ENCODE measurements at regions not wholly inside any gene's neighbourhood (a gene's known extent, or its start where the extent isn't known, plus 50 kb on each side); places are given as distances from the start of the nearest gene placed in this dataset.

- DNase-seq (ENCODE audit: low spot score), result no peak
Observed at GRCh38 chr13:30126903-30127428, 180.4 kb downstream of the KATNAL1 start.

DNA sequence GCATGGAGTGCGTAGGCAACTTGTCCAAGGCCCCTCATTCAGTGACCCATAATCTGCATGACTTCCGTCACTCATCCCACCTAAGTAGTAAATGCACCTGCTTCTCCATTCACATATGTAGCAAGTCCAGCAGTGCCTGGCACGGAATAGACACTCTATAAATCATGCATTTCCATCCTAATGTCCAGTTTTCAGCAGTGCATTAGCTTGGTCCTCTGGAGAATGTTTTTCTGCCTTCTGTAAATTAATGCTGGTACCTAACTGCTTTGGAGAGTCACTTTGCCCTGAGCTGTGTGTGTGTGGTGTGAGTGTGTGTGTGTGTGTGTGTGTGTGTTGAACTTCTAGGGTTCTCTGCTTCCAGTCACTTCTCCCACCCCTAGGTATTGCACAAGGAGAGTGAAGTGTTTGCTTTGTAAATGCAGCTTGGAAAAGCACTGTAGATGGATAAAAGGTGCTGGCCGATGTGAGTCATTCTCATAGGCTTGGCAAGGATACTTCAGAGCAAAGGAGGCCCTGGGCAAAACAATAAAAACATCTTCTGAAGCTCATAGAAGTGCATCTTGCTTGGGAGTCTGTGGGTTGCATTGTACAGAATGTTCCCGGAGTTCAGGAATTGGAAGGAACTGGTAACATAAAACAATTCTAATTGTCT, 181.8 kb downstream of the KATNAL1 start:
- no peak for DNase-seq (ENCODE audit: low spot score)

DNA sequence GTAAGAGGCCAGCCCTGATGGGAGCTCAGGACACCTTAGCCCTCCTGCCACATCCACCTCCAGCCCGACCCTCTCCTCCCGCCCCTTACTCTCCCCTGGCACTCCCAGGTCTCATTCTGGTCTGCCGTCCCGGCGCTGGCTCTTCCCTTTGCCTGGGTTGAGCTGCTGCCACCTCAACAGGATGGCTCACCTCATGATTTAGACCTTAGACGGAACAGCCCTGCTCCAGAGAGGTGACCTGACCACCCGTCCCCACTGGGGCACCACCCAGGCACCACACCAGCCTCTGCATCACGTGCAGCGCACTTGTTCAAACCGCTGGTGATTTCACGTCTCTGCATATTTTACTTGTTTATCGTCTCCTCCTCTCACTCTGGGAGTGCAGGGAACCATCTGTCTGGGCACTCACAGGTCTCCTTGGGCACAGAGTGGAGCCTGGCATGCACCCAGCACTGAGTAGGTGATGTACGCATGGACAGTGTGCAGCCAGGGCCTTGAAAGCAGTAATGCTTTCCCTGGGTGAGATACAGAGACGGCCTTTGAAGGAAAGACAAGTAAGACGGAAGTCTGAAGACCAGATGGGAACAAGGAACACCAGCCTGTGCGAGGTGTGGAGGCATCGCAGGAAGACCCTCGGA, 183.1 kb downstream of the KATNAL1 start:
- no peak for DNase-seq (ENCODE audit: low spot score)

DNA sequence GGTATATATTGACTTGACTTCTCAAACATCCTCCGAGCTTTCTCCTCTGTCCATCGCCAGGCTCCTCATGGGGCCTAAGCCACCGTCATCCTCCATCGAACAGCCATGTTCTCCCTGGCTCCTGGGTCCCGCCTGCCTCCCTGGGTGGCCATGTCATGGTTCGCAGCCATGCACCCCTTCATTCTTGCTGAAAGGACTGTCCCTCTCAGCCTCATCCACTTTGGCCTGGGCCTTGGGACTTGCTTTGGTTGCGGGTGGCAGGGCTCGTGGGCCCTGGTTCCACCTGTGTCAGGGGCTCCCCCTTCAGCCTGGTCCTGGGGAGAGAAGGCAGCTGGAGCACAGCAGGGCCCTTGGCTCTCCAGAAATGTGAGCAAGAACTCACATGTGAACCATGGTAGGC, 183.8 kb downstream of the KATNAL1 start:
- DNase-seq (ENCODE audit: low spot score), result no peak

GRCh38 chr13:30121666-30122065, 185.7 kb downstream of the KATNAL1 start:
- DNase-seq (ENCODE audit: low spot score), result no peak

DNA sequence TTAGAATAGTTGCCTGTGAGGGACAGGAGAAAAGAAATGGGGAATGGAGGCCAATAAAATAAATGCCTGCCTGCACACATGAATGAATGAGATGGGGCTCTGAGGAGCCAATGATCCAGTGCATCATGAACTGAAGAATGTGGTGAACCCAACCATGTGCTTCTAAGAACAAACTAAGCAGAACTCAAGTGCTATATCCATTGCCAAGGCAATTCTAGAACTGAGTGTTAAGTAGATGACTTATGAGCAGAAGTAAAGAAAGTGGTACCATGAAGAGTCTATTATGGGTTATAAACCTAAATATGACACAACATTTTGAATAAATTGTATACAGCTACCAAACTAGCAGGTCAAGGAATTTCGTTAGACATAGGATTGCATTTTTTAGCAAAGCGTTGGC, 186.1 kb downstream of the KATNAL1 start:
- no peak for DNase-seq (ENCODE audit: low spot score)

GRCh38 chr13:30120133-30120822, 187.1 kb downstream of the KATNAL1 start:
- no peak for DNase-seq (ENCODE audit: low spot score)

DNA sequence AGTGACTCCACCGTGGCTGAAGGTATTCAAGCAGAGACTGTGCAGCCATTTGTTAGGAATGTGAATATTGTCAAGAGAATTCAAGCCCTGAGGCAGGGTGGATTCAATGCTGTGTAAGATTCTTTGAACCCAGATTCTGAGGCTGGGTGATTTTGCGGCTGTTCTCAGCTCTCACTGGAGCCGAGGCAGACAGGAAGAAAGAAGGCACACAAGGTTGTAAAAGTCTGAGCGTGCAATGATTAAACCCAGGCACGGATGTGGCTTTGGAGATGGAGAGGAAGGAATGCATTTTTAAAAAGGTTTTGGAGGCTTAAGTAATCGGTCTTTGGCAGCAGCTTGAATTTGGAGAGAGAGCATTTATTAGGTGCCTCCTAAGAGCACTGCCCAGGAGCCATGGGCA, 187.9 kb downstream of the KATNAL1 start:
- DNase-seq (ENCODE audit: low spot score), result no peak

DNA sequence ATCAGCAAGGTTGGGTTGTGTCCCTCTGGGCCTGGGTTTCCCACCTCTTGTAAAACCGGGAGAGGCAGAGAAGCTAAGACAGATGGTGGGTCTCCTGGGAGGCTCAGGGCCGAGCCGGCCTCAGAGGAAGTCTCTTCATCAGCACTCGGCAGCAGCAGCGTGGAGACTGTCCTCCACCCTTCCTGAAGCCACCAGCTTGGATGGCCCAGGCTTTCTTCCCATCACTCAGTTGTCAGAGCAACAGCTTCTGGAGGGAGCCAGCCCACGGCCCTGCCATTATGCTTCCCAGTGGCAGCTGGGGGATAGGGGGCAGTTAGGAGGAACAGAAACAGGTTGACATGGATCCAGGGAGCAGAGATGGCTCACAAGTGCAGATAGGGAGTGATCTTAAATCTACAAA, 191.0 kb downstream of the KATNAL1 start:
- DNase-seq (ENCODE audit: low spot score), result no peak

- no peak for DNase-seq (ENCODE audit: low spot score)
Observed at GRCh38 chr13:30115257-30115600, 192.1 kb downstream of the KATNAL1 start.

DNA sequence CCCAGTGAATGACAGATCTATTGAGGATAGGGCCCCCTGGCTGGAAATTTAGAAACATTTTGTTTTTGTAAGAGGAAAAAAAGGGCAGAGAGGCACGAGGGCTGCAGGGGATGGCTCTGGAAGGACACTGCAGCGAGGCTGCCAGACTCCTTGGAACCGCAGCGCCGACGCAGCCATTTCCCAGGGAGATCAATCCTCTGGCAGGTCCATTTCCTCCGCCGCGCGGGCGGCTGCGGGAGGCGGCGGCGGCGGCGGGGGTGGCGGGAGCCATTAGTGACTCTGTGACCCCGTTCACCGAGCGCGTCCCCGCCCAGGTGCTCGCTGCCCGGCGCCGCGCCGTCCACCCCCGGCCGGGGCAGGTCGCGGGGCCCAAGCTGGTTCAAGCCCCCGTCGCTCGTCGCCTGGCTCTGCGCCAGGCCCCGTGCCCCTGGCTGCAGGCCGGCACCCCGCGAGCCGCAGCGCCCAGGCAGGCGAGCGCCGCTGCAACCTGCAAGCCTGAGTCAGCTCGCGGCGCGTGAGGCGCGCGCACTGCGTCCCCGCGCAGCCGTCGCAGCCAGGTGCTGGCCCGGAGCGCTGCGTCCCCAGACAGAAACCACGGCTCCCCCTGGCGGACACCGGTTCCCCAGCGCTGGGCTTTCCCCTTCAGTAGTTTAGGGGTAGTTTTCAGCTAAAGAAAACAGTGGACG, 192.6 kb downstream of the KATNAL1 start:
- peak; percentile 89 for DNase-seq (ENCODE audit: low spot score)

DNA sequence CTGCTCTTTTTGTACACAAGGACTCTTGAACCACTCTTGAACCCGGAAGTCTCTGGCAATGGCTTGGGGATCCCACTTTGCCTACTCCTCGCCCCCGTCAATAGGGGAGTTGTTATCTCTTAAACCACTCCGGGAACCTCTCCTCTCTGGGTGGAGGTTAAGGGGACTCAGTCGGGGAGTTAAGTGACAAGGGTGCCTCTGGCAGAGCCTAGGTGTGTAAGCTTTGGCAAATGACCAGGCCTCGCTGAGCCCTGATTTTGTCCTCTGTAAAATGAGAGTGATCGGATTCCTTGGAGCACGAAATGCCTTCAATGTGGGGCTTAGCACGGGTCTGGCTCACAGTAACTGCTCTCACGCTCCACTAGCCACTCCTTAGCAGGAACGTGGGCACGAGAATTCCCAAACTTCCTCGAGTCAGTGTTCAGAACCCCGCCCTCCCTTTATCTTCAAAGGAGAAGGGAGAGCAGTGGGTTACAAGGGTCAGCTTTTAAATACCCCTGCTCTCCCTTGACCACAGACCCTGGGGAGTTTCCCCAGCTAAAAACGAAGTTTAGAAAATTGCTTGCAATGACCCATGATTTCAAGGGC, 193.3 kb downstream of the KATNAL1 start:
- peak; percentile 49 for DNase-seq (ENCODE audit: low spot score)

- DNase-seq (ENCODE audit: low spot score), result no peak
Observed at GRCh38 chr13:30113551-30113950, 193.8 kb downstream of the KATNAL1 start.

DNA sequence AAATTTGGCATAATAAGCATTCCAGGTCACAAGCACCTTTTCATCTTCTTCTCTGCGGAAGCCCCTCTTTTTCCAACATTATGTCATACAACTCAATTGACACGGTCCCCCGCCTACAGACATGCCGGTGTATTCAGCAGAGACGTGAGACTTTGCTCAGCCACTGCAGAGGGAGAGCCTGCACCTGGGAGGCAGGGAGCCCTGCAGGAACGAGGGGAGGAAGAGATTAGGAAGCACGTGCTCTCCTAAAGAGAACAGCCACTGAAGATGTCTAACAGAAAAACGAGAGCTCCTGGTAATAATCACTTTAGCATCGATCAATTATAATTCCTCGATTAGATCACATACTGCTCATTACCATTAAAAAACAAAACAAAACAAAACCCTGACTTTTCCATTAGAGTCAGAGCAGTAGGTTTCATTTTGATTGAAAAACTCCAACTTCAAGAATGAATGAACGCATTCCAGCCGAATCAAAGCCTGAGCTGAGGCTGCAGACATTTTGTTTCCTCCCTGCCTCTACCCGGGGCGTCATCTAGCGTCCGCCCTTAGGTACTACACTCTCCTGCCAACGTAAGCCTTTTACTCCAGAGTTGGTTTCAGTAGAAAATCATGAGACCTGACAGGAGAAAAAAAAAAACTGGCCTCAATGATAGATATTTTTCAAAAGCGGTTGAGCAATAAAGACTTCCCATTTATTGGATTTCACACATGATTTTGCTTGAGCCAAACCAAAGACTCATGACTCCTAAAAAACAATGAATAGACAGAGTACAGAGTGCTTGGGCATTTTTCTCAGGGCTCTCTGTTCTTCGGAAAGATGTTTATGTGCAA, 194.5 kb downstream of the KATNAL1 start:
- DNase-seq (ENCODE audit: low spot score), result peak; percentile 78

DNA sequence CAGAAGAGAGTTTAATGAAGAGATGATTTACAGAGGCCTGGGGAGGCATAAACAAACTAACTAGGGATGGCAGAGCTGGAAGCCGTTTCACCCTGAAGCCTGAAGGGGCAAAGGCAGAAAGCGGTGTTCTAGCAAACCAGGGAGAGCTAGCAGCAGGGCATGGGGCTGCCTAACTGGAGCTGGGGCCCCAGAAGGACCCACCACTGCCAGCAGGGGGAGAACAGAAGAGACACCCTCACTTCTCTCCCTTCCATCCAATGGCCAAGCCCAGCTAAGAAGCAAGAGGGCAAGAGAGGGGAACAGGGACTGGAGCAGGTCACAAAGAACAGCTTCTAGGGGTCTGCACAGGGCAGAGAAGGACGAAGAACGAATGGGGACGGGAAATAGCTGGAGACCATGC, 195.5 kb downstream of the KATNAL1 start:
- no peak for DNase-seq (ENCODE audit: low spot score)

DNA sequence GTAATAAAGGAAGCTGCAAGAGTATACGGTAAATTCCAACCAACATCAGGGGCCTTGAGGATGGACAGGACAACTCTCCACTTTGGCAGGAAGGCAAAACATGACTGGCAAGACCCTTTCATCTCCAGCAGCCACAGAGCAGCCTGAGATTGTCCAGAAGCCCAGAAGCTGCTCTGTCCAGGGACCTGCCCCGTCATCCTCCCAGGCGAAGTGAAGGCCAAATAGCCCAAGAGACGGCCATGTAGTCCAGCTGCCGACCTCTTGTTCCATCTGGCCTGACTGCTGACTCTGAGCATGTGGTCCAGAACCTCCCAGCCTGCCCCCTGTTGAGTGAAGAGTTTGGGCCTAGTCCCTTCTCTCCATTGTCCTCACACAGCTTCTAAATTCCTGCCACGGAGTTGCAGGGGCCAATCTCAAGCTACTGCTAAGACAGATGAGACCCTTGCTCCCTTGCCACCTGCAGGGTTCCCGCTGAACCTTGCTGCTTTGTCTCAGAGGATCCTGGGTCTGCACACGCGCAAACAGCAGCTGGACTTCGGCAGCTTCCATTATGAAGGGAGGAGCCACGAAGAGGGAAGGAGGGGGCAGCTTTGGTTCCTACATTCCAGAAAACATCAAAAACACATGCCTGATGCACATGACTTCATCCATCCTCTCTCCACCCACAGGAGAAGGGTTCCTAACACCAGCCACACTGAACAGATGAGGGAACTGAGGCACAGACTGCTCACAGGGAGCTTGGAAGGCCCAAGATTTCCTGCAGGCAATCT, 196.9 kb downstream of the KATNAL1 start:
- no peak for DNase-seq (ENCODE audit: low spot score)

- DNase-seq (ENCODE audit: low spot score), result no peak
Observed at GRCh38 chr13:30109471-30110135, 197.7 kb downstream of the KATNAL1 start.

DNA sequence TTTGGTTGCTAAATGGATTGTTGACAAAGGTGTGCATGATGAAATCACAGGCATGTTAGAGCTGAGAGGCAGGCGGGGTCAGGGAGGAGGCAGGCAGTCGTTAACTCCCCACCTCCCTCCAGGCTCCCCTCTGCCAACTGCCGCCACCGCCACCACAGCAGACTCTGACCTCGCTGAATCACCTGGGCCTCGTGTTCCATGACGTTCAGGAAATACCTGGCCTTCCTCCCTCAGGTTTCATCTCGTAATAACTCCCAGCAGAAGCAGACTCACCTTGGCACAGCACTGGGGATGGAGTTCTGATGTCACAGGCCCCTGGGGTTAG, 198.5 kb downstream of the KATNAL1 start:
- DNase-seq (ENCODE audit: low spot score), result peak; percentile 79

- no peak for DNase-seq (ENCODE audit: low spot score)
Observed at GRCh38 chr13:30108216-30108912, 199.0 kb downstream of the KATNAL1 start.

All from LoVo (cell line).